Activated CD4-positive, alpha-beta memory T cell treated with anti-CD3 and anti-CD28 coated beads, Interleukin-2, amount 10 ng/mL, durations not matched to agents 7 days and 5 days (primary cell): ENCODE measurements at regions not wholly inside any gene's neighbourhood (a gene's known extent, or its start where the extent isn't known, plus 50 kb on each side); places are given as distances from the start of the nearest gene placed in this dataset.
"Not testable (repeated sequence)": the region's sequence is repeated elsewhere in the genome, so short reads cannot be mapped to it uniquely, and the experiment has no call there.

Source experiments
- CTCF ChIA-PET: fragments of 350-600 bp; sonication (Branson Sonifier 250); formaldehyde crosslinking; loops from one replicate; lab custom pipeline; 2021; ENCODE audit warnings: antibody characterized with exemption, inconsistent platforms; lab: Charles Lee
- POLR2A ChIA-PET: fragments of 350-600 bp; sonication (Branson Sonifier 250); formaldehyde crosslinking; loops from one replicate; lab custom pipeline; 2021; ENCODE audit warnings: antibody characterized with exemption; lab: Charles Lee
- DNase-seq: peaks from one replicate; pipeline ENCODE4 v3.0.0-alpha.2; 2020
- H3K27ac Mint-ChIP-seq: one replicate; pipeline ENCODE4 v1.8.0; 2021; ENCODE audit warnings: mild to moderate bottlenecking, mixed read lengths
- H3K27me3 Mint-ChIP-seq: one replicate; pipeline ENCODE4 v1.8.0; 2021; ENCODE audit warnings: mixed read lengths
- H3K36me3 Mint-ChIP-seq: one replicate; pipeline ENCODE4 v1.8.0; 2021; ENCODE audit warnings: low read depth, mixed read lengths
- H3K4me1 Mint-ChIP-seq: one replicate; pipeline ENCODE4 v1.8.0; 2021; ENCODE audit warnings: mixed read lengths
- H3K4me3 Mint-ChIP-seq: one replicate; pipeline ENCODE4 v1.8.0; 2021; ENCODE audit warnings: mild to moderate bottlenecking, mixed read lengths
- H3K9me3 Mint-ChIP-seq: one replicate; pipeline ENCODE4 v1.8.0; 2021; ENCODE audit warnings: mixed read lengths

DNA sequence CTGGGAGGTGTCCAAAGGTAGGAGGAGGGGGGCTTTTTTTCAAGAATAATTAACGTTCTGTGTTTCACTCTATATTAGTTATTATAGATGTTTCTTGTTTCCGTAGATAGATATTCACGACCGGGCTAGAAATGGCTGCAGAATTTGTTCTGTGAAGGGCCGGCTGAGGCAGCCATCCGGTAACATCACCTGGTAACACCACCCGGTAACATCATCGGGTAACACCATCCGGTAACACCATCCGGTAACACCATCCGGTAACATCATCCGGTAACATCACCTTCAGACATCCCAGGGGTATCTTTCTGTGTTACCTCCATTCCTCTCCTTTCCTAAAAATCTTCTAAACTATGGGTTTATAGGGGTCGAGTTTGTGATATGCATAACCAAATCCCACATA, 1336.7 kb upstream of the TMEM132C start:
- H3K9me3 Mint-ChIP-seq = no peaks in the 10 kb centered on the region
- no peak for DNase-seq
- no peak overlapping the region for H3K27ac Mint-ChIP-seq
- H3K4me3 Mint-ChIP-seq = no peak overlapping the region
- no peaks in the 10 kb centered on the region for H3K36me3 Mint-ChIP-seq
- ChIA-PET CTCF (no interaction called here), POLR2A (no interaction called here)
- no peaks in the 10 kb centered on the region for H3K27me3 Mint-ChIP-seq
- no peaks in the 10 kb centered on the region for H3K4me1 Mint-ChIP-seq

DNA sequence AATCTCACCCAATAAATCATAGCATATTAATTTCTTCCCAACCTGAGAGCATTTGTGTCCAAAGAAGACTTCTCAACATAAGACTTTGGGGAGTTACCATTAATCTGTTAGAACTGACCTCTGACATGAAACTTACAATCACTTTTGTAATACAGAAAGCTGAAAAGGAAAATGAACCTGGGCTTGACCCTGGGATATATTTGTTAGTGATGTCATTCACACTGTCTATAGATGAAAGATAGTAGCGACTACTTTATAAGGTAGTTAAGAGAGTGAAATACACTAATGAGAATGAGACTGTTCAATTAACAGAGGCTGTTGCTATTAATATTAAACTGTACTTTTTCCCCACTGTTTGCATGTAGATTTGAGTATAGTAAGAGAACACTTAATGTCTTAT, 1334.8 kb upstream of the TMEM132C start:
- no peaks in the 10 kb centered on the region for H3K4me1 Mint-ChIP-seq
- H3K4me3 Mint-ChIP-seq = no peak overlapping the region
- CTCF ChIA-PET = no interaction called here
- no peak for DNase-seq
- no peaks in the 10 kb centered on the region for H3K27me3 Mint-ChIP-seq
- H3K36me3 Mint-ChIP-seq = no peaks in the 10 kb centered on the region
- POLR2A ChIA-PET = no interaction called here
- H3K9me3 Mint-ChIP-seq = no peaks in the 10 kb centered on the region
- H3K27ac Mint-ChIP-seq = no peak overlapping the region

DNA sequence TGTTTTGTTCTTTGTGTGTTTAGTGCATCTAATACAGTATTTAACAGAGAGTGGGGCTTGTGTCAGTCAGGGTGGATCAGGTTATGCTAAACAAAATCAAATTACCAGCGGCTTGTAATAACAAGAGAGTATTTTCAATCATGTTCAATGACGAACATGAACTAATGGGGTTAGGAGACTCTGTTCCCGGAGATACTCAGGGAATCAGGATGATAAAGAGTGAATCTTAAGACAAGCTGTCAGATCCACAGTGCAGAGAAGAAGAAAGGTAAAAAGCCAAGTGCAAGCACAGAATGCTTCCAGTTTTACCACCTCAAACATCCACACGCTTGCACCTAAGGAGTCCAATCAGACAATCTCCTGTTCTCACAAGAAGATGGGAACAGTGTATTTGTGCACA, 1331.5 kb upstream of the TMEM132C start:
- ChIA-PET CTCF (no interaction called here), POLR2A (no interaction called here)
- Mint-ChIP-seq H3K27me3 (no peaks in the 10 kb centered on the region), H3K27ac (no peak overlapping the region), H3K4me1 (no peaks in the 10 kb centered on the region), H3K4me3 (no peak overlapping the region), H3K9me3 (peaks cover 2% of the 10 kb centered on the region), H3K36me3 (no peaks in the 10 kb centered on the region)
- DNase-seq = no peak

DNA sequence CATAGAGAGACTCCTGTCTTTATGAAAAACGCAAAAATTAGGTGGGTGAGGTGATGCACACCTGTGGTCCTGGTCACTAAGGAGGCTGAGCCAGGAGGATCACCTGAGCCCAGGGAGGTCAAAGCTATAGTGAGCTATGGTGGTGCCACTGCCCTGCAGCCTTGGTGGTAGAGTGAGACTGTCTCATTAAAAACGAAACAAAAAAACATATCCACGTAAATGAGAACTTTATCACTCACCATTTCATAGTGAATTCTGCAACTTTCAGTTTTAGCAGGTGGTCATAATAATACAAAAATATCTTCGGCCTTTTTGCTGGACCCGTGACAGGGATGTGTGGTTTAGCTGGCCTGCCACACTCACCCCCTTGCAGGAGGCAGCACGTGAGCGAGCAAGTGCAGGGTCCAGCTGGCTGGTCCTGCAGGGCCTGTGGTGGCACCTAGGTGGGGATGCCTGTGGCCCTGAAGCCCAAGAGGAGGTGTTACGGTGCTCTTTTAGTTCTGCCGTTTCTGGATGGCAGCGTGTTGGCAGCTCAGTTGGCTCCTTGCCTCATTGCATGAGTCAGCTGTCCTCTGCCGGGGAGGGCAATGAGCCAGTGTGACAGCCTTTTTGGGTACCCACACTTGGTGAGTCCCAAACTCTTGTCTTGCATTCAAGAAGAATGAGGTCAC, 1330.7 kb upstream of the TMEM132C start:
- Mint-ChIP-seq H3K36me3 (no peaks in the 10 kb centered on the region), H3K27me3 (no peaks in the 10 kb centered on the region), H3K27ac (no peak overlapping the region), H3K4me1 (no peaks in the 10 kb centered on the region), H3K4me3 (no peak overlapping the region), H3K9me3 (peaks cover 2% of the 10 kb centered on the region)
- POLR2A ChIA-PET = no interaction called here
- CTCF ChIA-PET = no interaction called here
- DNase-seq = no peak

DNA sequence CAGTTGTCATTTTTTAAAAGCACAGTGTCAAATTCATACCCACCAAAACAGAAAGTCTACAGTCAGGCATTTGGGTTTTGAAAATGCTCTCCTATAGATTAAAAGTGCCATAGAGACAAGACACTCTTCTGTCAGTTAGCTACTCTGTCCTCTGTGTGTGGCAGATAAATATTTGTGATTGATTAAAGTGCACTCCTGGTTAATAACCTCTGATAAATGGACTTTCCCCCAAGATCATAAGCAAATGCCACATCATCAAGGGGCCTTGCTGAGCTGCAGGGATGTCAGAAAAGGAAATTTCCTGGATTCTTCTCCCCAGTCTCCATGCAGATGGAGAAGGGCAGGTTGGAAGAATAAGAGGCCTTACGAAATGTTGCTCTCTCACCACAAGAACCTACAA, 1329.5 kb upstream of the TMEM132C start:
- no peak overlapping the region for H3K27ac Mint-ChIP-seq
- H3K9me3 Mint-ChIP-seq = peaks cover 2% of the 10 kb centered on the region
- no peak for DNase-seq
- ChIA-PET CTCF (no interaction called here), POLR2A (no interaction called here)
- no peaks in the 10 kb centered on the region for H3K4me1 Mint-ChIP-seq
- H3K36me3 Mint-ChIP-seq = no peaks in the 10 kb centered on the region
- H3K27me3 Mint-ChIP-seq = no peaks in the 10 kb centered on the region
- H3K4me3 Mint-ChIP-seq = no peak overlapping the region

DNA sequence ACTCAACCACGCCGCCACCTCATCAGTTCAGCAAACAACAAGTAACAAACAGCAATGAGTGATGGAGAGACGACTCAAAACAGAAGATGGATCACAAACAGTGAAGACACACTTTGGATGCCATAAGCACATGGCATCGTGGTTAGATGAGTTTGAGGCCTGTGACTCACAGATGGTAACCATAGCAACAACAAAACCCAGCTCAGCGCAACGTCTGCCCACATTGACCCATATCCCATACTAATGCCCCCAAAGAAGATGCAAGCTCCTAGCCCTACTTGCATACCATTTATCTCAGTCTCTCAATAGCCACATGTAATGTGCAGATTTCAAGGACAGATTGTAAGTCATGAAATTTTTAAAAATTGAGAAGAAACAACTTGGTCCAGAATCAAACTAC, 1322.3 kb upstream of the TMEM132C start:
- CTCF ChIA-PET = no interaction called here
- H3K4me3 Mint-ChIP-seq = no peak overlapping the region

DNA sequence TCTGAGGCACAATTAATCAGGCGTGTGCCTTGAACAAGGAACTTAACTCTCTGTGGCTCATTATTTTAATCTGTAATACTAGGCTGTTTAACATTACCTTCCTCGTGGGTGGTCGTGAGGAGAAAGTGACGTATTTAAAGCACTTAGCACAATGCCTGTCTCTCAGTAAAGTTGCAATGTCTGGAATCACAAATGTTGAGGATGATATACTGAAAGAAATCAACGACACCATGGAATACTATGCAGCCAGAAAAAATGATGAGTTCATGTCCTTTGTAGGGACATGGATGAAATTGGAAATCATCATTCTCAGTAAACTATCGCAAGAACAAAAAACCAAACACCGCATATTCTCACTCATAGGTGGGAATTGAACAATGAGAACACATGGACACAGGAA, 1320.0 kb upstream of the TMEM132C start:
- POLR2A ChIA-PET, DNase-seq, H3K4me1 Mint-ChIP-seq, CTCF ChIA-PET, H3K4me3 Mint-ChIP-seq, H3K27me3 Mint-ChIP-seq, H3K36me3 Mint-ChIP-seq, H3K9me3 Mint-ChIP-seq, H3K27ac Mint-ChIP-seq: not testable (repeated sequence)

More for the DNA sequence above, 1322.3 kb upstream of the TMEM132C start:
- H3K36me3 Mint-ChIP-seq = no peaks in the 10 kb centered on the region
- no peaks in the 10 kb centered on the region for H3K27me3 Mint-ChIP-seq
- H3K9me3 Mint-ChIP-seq = peaks cover 4% of the 10 kb centered on the region
- POLR2A ChIA-PET = no interaction called here
- no peaks in the 10 kb centered on the region for H3K4me1 Mint-ChIP-seq
- no peak overlapping the region for H3K27ac Mint-ChIP-seq
- DNase-seq = no peak

DNA sequence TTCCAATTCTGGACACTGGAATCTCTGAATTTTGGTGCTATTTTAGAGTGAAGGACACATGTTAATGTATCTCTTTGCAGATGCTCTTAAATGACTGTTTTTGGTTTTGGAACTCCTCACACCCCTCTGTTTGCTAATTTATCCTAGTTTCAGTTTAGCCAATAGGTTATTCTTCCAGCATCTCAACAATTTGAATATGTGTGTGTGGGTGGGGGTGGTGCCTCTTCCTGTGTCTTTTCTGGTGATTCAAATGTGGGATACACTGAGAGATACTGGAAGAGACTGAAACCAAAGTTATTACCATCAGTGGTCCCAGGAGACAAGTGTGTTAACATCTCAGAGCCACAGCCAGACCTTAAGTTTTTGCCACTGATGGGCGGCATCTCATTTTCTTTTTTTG, 1317.4 kb upstream of the TMEM132C start:
- Mint-ChIP-seq H3K27ac (no peak overlapping the region), H3K9me3 (peaks cover 4% of the 10 kb centered on the region), H3K4me3 (no peak overlapping the region), H3K4me1 (no peaks in the 10 kb centered on the region), H3K27me3 (no peaks in the 10 kb centered on the region), H3K36me3 (no peaks in the 10 kb centered on the region)
- DNase-seq = no peak
- POLR2A ChIA-PET = no interaction called here
- CTCF ChIA-PET = no interaction called here

DNA sequence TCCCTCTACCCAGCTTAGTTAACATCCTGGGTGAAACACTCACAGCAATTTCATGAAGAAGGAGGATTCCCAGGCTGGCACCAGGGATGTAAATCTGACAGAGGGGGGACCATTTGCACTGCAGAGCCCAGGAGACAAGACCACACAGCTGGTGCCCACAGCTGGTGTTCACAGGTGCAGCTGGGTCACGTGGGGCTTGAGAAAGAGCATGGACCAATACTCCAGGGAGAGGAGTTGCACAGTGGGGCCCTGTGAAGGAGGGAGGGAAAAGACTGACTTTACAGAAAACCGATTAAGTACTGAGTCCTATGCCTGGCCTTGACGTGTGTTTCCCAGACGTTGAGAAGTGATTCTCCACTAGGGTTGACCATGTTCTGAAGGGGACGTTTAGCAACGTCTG, 1316.7 kb upstream of the TMEM132C start:
- Mint-ChIP-seq H3K4me3 (no peak overlapping the region), H3K9me3 (peaks cover 4% of the 10 kb centered on the region), H3K27me3 (no peaks in the 10 kb centered on the region), H3K4me1 (no peaks in the 10 kb centered on the region), H3K36me3 (no peaks in the 10 kb centered on the region), H3K27ac (no peak overlapping the region)
- POLR2A ChIA-PET = no interaction called here
- no peak for DNase-seq
- CTCF ChIA-PET = no interaction called here

DNA sequence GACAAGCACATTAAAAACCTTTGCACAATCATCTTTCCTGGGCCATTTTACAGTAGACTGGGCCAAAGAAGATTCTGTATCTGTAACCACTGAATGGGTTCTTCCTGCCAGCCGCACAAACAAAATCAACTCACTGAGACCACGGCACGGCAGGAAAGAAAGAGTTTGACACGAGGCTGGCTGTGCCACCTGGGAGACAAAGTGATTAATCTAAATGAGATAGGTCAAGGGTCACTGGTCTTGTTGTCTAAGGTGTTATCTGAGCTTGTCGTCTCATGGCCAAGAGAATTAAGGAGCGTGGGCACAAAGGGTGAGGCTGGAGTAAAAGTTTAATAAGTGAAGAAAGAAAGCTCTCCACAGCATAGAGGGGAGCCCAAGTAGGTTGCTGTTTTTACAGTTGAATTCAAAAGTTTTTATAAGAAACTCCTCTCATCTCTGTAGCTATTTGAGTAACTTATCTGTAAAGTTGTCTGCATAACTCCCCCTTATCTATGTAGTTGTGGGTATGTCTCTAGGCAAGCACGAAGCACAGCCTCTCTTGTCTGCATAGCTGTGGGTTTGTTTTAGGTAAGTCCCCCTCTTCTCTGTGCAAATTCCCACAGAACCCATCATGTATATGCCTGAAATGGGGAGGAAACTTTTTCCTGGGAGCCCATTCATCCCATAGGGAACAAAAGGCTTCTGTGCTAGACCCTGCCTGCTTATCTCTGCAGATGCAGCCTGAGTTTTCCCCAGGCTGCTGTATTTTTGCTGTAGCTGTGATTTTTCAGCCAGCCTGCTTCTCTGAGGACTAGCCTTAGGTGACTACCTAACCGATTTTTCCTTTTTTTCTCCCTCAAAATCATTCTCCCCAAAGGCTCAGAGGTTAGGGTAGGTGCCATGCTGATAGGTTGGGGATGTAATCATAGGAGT, 1314.6 kb upstream of the TMEM132C start:
- Mint-ChIP-seq H3K36me3 (no peaks in the 10 kb centered on the region), H3K27me3 (no peaks in the 10 kb centered on the region), H3K4me1 (no peaks in the 10 kb centered on the region), H3K27ac (no peak overlapping the region), H3K9me3 (peaks cover 4% of the 10 kb centered on the region), H3K4me3 (no peak overlapping the region)
- ChIA-PET POLR2A (no interaction called here), CTCF (no interaction called here)
- DNase-seq = no peak

DNA sequence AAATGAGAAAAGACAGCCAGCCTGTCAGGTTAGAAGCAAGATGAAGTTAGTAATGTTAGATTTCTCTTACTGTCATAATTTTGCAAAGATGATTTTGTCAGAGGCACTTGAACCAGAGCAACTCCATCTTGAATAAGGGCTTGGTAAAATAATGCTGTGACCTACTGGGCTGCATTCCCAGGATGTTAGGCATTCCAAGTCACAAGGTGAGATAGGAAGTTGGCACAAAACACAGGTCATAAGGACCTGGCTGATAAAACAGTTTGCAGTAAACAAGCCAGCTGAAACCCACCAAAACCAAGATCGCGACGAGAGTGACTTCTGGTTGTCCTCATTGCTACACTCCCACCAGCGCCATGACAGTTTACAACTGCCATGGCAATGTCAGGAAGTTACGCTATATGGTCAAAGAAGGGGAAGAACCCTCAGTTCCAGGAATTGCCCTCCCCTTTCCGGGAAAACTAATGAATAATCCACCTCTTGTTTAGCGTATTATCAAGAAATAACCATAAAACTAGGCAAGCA, 1313.5 kb upstream of the TMEM132C start:
- DNase-seq = no peak
- POLR2A ChIA-PET = no interaction called here
- Mint-ChIP-seq H3K27ac (no peak overlapping the region), H3K27me3 (no peaks in the 10 kb centered on the region), H3K36me3 (no peaks in the 10 kb centered on the region), H3K4me3 (no peak overlapping the region), H3K4me1 (no peaks in the 10 kb centered on the region), H3K9me3 (peaks cover 4% of the 10 kb centered on the region)
- CTCF ChIA-PET = no interaction called here

DNA sequence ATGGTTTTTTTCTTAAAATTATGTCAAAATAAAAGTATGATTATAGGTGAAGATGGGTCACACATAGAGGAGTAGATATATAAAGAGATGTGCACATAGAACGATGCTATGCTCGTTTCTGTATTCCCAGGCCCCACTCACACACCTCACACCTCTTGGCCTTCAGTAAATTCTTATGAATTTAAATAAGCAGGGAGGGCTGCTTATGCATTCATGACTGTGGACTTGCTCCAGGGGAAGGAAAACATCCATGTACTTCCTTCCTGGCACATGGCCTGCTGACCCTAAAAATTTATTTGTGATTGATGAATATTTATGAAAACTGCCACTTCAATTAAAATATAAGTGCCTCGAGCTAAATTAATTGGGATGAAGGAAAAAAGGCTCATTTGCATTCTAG, 1306.7 kb upstream of the TMEM132C start:
- no peak for DNase-seq
- H3K4me3 Mint-ChIP-seq = no peak overlapping the region
- peaks cover 4% of the 10 kb centered on the region for H3K9me3 Mint-ChIP-seq
- H3K27ac Mint-ChIP-seq = no peak overlapping the region
- no peaks in the 10 kb centered on the region for H3K4me1 Mint-ChIP-seq
- POLR2A ChIA-PET = no interaction called here
- CTCF ChIA-PET = no interaction called here
- H3K27me3 Mint-ChIP-seq = no peaks in the 10 kb centered on the region
- H3K36me3 Mint-ChIP-seq = no peaks in the 10 kb centered on the region

DNA sequence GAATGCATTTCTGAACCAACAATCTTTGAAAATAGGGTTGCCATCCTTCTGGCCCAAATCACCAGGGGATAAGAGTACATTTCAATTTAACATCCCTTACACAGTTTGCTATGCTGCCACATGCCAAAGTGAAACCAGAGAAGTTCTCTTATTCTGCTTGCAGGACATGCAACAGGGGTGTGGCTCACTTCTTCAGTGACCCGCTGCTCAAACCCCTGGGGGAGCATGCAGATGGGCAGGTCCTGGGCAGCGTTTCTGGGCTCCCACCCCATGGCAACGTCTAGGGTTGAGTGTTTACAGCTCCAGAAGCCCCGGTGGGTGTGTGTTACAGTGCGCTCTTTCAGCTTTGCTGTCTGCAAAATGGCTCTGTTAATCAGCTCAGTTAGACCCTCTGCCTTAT, 1306.3 kb upstream of the TMEM132C start:
- H3K4me1 Mint-ChIP-seq = no peaks in the 10 kb centered on the region
- CTCF ChIA-PET = no interaction called here
- H3K9me3 Mint-ChIP-seq = peaks cover 4% of the 10 kb centered on the region
- no peak overlapping the region for H3K4me3 Mint-ChIP-seq
- H3K36me3 Mint-ChIP-seq = no peaks in the 10 kb centered on the region
- POLR2A ChIA-PET = no interaction called here
- DNase-seq = no peak
- no peaks in the 10 kb centered on the region for H3K27me3 Mint-ChIP-seq
- H3K27ac Mint-ChIP-seq = no peak overlapping the region

DNA sequence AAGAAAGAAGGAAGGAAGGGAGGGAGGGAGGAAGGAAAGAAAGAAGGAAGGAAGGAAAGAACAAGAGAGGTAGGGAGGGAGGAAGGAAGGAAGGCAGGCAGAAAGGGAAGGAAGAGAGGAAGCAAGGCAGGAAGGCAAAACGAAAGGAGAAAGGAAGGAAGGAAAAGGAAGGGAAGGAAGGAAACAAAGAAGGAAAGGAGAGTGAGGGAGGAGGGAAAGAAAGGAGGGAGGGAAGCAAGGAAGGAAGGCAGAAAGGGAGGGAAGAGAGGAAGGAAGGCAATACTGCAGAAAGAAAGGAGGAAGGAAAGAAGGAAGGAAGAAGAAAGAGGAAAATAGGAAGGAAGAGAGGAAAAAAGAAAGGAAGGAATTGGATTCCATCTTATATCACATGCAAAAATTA, 1303.1 kb upstream of the TMEM132C start:
- Mint-ChIP-seq H3K4me3 (no peak overlapping the region), H3K4me1 (no peaks in the 10 kb centered on the region)
- CTCF ChIA-PET = no interaction called here

More for the DNA sequence above, 1303.1 kb upstream of the TMEM132C start:
- Mint-ChIP-seq H3K9me3 (no peaks in the 10 kb centered on the region), H3K36me3 (no peaks in the 10 kb centered on the region), H3K27me3 (no peaks in the 10 kb centered on the region), H3K27ac (no peak overlapping the region)
- POLR2A ChIA-PET = no interaction called here
- no peak for DNase-seq
